Stimulated activated CD4-positive, alpha-beta T cell treated with anti-CD3 and anti-CD28 coated beads, Interleukin-1b, Interleukin-23, amount 100 ng/mL, for 48 hours (primary cell): ENCODE measurements at regions not wholly inside any gene's neighbourhood (a gene's known extent, or its start where the extent isn't known, plus 50 kb on each side); places are given as distances from the start of the nearest gene placed in this dataset.

Source experiments
- DNase-seq: peaks from one replicate; pipeline ENCODE4 v3.0.0-alpha.2; 2020

DNA sequence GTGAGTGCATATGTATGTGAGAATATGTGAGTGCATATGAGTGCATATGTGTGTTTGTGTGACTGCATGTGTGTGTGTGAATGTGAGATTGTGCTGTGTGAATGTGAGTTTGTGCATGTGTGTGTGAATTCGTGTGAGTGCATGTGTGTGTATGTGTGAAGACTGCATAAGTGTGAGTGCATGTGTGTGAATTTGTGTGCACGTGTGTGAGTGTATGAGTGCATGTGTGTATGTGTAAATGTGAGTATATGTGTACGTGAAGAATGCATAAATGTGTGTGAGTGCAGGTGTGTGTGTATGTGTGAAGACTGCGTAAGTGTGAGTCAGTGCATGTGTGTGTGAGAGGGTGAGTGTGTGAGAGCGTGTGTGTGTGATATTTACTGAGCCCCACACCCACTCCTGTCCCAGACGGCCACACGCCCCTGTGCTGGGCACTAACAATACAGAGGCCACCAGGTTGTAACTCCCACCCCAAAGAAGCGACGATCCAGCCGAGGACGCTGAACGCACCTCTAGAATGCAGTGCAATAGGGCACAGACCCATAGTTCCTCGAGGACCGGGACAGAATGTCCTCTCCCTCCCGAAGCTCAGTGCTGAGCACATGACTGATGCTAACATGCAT, 97.8 kb downstream of the C16orf95 start:
- no peak for DNase-seq

DNA sequence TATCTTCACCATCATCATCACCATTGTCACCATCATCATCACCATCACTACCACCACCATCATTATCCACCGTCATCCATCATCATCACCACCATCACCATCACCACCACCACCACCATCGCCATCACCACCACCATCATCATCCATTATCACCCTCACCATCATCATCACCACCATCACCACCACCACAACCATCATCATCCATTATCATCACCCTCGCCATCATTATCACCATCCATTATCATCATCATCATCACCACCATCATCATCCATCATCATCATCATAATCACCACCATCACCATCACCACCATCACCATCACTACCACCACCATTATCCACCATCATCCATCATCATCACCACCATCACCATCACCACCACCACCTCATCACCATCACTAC, 95.6 kb downstream of the C16orf95 start:
- no peak for DNase-seq

DNA sequence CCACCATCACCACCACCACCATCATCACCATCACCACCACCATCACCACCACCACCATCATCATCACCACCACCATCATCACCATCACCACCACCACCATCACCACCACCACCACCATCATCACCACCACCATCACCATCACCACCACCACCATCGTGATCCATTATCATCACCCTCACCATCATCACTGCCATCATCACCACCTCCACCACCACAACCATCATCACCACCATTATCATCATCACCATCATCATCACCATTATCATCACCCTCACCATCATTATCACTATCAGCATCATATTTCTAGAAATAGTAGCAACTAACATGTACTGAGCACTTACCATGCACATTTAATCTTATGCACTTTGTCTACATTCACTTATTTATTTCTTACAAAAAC, 94.9 kb downstream of the C16orf95 start:
- DNase-seq, result no peak

DNA sequence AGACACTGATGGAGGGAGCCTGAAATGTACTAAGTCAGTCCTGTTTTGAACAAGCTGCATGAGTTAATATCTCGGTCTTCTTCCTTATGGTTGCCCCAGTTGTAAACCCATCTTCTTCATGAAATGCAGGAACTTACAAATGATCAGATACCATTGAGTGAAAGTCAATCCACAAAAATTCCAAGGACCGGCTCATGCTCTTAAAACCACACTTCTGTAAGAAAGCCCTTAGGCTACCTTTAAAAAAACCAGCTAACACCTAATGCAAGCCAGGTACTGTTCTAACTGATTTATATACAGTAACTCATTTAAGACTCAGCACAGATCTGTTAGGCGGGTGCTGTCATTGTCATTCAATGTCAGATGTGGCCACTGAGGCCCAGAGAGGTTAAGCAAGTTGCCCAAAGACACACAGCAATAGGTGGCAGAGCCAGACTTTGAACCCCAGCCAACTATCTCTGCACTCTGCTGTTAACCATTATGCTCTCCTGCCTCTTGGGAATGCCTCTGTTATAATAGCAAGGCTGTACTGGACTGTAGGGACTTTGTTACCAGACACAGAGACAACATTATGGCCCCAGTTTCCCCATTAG, 93.4 kb downstream of the C16orf95 start:
- no peak for DNase-seq

DNA sequence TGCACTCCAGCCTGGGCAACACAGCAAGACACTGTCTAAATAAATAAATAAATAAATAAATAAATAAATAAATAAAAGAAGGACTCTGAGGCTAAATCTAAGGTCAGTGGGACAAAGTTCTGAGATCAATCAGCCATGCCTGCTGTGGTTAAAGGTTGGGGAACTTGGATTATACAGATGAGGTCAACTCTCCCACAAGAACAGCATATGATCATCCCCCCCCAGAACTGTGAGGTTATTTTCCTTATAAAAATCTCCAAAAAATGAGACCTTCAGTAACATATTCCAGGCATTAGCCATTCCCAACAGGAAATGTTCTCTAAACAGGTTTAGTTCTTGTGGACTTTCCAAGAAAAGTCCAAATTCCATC, 90.3 kb downstream of the C16orf95 start:
- no peak for DNase-seq

DNA sequence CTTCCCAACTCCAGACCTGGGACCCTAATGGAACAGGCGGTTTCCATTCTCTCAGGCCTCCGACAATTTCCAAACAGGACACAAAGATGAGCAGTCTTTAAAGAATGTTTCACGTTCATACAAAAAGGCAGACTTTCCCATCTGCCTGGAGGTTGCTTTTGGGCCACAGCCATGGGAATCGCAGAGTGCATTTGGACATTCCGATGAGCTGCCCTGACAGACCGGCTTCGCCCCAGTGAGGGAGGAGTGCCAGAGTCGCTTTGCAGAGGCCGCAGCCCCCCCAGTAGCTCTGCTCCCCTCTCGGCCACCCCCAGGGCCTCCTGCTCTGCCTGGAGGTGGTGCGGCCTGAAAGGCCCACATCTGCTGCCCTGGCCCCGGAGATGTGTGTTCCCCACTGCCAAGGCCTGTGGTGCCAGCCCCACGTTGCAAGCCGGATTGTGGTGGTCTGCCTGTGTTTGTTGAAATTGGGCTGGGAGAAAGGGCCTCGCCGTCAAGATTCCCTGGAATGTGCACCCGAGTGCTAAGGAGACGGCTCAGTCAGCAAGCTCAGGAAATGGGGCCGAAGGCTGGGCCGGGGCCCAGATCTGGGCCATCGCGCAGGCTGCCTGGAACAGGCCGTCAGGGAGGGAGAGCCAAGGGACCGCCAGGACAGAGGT, 89.8 kb downstream of the C16orf95 start:
- no peak for DNase-seq

DNA sequence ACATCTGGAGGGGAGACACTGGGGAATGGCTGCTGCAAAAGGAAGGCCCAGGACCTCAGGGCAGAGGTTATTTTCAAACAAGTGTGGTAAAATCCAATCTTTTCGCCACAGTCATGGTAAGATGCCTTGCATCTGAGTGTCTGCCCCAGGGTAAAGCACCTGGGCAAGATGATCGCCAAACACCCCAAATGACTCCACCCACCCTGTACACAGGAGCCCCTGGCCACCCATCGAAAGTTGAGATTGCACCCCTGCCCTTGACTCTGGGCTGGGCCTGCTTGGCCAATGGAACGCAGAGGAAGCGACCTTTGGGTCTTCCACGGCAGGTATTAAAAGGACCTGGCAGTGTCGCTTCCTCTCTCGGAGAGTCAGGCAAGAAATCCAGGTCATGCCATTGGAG, 88.8 kb downstream of the C16orf95 start:
- no peak for DNase-seq

DNA sequence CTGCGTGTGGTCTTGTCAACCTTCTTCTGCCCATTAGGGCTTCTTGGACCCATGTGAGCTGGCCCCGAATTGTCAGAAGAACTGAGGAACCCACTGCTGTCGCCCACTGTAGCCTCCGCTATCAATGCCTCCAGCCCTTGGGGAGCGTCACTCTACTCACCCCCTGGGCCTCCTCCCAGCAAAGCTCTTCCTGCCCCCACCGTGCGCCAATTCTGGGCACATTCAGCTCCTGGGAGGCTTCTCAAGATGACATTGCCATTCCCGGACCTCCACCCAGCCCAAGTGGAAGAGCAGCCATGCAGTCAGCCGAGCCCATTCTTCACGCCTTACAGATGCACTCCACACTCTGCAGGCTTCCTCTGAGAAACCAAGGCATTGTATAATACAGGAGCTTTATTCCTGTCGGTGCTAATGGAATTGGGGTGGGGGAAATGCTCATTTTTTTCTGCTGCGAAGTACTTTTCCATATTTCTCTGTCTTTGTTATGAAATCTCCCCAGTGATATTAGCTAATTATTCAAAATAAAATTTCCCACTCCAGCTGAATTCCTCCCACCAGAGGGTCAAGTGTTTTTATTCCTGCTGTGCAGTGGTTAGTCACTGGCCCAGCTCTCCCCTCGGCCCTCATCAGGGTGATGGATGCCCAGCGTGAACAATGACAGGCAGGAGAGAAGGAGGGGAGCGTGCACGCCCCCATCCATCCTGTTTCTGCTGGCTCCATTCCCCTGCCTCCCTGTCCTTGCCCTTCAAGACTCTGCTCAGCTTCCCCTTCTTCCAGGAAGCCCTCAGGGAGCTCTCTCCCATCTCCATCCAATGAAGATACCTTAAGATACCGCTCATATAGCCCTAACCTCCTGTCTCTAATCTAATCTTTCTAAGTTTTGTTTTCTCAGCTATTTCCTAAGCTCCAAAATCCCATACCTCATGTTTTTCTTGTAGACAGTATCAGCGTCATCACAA, 87.7 kb downstream of the C16orf95 start:
- no peak for DNase-seq

DNA sequence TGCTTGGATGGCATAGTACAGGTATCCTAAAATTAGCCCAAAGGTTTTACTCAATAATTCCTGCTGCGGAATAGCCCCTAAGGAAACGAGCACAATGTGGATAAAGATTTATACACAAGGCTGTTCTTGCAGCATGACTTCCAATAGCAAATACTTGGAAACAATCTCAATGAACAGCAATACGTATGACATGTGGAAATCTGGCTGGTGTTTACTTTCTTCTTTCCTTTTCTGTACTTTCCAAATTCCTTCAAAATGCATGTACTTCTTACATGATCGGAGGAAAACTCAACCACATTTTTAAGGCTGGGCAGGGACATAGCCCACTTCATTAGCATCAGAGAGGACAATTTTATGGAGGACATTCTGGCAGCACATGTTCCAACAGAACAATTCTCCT, 86.6 kb downstream of the C16orf95 start:
- no peak for DNase-seq

DNA sequence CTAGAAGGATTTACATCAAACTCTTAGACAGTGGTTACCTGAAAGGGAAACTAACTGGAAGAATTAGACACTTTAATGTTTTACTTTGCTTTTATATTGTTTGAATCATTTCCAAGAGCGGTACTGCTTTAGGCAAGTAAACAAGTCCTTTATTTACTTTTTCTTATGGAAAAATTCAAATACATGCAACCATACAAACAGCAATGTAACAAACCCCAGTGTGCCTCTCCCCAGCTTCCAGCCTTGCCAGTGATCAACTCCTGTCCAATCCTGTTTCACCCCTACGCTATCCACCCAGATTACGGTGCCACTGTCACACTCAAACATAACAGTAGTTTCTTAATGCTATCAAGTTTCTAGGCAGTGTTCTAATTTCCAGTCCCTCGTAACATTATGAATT, 85.9 kb downstream of the C16orf95 start:
- DNase-seq, result no peak

DNA sequence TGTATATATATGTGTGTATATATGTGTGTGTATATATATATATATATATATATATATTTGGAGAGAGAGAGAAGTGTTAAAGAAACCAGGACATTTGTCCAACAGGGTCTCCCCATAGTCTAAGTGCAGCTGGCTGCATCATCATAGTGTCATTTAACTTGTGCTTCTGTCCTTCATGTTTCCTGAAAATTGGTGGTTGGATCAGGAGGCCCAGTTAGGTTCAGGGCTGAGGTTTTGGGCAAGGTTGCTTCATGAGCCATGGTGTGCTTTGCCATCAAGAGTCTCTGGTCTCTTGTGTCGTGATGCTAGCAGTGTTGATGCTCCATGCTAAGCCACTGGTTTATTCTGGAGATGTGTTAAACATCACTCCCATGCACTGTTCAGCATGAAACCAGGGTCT, 85.3 kb downstream of the C16orf95 start:
- DNase-seq, result no peak

DNA sequence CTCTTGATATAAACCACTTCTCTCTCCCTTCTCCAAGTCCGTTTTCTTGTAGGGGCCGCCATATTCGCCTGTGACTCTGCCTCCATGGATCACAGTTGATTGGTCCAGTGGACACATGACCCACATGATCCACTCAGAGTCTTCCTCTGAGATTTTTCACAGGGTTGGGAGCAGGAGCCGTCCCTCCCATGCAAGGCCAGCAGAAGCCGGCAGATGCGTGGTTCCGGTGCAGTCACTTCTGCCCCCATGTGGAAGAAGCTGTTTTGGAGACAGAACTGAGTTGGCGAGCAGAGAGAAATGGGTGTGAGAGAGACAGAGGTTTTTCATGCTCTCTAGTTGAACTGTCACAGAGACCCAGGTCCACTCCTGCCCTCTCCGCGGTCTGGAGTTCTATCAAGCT, 83.3 kb downstream of the C16orf95 start:
- DNase-seq, result no peak

DNA sequence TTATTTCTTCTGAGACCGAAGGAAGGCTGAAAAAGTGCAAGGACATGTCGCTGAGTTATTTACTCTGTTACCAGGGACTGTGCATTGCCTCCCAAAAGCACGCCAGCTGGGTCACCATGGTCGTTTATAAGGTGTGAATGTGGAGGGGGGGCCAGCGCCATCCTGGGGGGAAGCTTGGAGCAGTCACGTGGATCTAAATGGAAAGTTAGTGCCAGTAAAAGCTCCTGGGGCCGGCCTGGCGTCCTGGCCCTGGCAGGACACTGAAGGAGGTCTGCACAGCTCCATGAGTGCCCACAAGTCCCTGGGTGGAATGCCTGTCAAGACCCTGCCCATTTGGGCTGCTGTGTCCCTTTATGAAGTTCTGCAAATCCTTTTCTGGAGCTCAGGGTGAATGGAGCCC, 82.6 kb downstream of the C16orf95 start:
- no peak for DNase-seq

DNA sequence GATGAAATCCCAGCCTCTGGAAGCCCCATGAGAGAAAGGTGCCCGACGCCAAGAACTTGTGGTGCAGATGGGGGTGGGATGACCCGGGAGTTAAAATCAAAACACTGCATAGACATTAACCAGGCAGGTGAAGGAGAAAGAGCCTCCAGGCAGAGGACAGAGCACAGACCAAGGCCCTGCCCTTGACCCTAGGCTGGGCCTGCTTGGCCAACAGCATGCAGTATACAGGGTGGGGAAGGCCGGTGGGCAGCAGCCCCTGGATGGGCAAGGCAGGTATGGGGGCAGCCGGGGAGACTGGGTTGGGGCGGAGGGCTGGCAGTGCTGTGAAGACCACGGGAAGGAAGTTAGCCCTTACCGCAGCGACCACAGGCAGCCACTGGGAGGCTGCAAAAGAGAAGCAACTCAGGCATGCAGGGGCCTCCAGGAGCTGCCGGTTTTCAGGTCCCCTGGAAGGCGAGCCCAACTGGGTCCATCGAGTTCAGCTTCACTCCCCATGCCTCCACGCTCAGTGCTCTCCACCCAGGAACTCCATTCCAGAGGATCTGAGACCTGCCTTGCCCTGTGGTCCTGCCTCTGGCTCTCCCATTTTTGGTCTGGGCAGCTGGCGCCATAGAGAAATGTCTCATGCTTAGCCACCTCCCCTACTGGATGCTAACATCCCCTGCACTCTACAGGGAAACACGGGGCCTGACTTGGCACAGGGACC, 81.2 kb downstream of the C16orf95 start:
- no peak for DNase-seq

DNA sequence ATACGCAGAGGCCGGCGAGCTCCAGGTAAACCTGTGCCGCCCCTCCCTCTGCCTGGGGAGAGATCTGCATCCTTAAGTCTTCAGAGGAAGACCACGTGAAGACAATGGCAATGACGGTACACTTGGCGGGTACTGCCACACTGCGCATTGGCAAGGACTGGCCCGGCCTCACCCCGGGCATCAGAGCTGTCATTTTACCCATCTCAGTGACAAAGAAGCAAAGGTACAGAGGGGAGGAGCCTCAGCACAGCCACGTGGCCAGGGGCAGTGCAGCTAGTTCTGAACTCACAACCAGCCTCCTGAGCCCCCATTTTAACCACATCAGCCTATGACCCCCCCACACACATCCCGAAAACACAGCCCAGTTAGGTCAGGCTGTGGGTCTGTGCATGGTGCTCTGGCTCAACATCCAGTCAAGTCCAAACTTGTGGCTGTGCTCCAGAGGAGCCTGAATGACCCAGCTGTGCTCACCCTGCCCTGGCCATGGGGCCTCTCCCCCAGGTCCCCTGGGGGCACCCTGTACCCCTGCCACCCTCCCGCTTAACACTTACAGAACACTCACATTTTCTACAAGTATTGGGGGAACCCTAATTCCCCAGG, 80.6 kb downstream of the C16orf95 start:
- no peak for DNase-seq

DNA sequence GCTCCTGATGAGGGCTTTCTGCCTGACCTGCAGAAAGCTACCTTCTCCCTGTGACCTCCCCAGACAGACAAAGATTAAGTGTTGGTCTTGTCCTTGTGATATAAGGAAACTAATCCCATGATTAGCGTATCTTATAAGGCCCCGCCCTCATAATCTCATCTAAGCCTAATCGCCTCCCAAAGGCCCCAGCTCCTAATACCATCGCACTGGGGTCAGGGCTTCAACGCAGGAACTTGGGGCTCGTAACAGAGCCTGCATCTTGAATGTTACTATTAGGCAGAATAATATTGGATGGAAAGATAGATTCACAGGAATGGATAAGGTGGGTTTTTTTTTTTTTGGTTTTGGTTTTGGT, 78.9 kb downstream of the C16orf95 start:
- no peak for DNase-seq

DNA sequence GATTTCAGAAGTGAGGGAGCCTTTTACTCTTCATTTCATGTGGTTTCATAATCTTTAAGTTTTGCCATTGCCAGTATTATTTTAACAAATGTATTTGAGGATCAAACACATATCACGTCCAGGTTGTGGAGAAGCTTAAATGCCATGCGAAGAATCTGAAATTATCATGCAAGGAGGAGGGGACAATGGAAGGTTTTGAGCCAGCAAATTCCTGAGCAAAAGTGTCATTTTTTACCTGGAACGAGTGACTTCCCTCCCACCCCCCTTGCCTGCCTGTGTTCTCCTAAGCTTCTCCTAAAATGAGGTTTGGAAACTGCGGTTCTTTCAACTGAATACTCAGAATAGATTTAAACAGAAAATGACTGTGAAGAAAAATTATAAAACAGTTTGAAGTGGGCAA, 77.6 kb downstream of the C16orf95 start:
- DNase-seq, result no peak

DNA sequence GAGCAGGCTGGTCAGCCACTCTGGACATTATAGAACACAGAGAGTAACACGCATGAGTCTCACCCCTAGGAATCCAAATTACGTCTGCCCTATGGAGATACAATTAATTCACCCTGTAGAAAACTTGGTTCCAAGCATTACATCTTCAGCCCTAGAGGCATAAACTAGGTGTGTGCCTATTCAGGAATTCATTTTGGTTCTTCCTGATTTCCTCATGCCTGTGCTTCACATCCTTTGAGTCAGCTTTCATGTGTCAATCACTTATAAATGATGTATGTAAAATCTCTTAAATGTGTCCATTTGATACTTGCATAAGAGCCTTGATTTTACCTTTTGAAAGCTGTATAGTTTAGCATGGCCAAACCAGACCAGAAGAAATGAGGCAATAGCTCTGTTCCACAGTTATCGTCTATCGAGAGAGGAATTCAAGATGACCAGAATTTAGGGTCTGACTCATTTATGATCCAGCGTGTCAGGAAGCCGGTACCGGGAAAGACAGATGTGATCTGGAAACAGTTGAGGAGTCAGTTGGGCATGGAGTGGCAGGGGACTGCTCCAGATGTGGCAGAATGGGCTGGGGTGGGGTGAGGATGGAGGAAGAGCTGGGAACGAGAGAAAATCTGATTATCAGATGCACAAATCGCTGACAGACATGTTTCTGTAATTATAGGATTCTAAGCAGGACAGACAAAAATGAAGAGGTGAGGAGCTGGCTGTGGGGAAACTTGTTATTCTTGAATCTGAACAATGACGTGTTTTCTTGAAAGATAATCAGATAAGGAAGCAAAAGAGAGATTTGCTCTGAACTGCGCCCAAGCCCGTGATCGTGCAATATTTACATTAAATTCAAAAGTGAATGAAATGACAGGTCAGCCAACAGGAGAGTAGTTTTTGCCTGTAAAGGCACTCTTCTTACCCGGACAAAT, 76.7 kb downstream of the C16orf95 start:
- no peak for DNase-seq

DNA sequence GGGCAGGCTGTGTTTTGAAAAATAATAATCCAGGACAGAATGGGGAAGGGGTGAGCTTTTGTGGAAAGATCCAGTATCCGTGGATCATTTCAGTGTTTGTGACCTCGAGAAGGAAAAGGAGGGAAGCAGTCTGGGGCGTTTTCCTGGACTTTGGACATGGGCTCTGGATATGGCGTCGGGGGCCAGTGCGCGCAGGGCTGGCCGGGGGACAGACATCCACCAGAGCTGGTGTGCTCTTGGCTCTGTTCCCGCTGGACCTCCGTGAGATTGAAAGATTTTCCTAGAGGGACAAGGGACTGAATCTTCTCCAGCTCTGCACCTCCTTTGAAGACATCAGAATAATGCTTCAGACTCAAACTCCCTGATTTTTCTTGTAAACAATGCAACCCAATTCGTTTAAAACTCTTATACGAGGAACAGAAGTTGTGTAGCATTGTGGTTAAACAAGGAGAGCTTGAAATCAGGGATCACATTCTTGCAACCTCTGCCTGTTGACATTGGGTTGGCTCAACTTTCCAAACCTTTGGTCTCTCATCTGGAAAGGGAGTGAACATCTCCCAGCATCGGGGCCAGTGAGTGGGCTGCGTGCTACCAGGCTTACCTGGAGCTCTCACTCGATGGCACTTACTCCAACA, 75.9 kb downstream of the C16orf95 start:
- no peak for DNase-seq

DNA sequence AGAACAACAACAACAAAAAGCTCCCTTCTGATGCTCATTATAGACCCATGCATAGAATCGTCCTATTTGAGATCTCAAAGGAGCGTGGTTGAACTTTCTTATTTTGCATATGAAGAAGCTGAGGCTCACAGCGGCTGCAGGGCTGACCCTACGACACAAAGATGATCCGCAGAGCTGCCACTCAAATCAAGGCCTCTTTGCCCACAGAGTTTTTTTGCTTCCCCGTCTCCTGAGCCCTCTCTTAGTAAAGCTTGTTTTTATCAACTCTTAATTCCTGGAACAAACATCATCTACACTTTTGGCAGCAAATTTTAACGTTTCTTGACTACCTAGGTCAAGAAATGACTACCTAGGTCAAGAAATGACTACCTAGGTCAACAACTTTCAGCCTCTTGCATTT, 73.7 kb downstream of the C16orf95 start:
- DNase-seq, result no peak

DNA sequence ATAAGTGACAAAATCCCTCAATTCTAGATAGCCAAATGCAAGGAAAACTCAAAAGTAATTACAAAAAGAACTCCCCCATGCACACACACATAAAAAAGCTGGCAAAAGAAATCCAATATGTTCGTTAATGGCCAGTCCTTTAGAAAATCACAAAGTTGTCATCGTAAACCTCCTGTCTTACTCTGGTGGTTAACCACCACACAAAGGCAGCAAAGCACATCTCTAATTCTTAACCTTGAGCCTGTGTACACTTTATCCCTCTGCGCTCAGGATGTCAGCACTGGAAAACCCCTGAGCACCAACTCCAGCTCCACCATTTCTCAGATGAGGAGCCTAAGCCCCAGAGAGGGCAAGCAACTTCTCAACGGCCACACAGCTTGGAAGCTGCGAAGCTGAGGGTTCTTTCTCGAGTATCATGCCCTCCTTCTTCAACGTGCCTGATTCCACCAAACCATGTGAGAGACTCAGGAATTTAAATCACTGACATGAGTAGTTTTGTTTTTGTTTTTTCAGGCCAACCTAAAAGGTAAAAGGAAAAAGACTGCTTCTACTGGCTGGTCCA, 72.5 kb downstream of the C16orf95 start:
- no peak for DNase-seq
